OCI-LY7 (cell line): ENCODE measurements at regions not wholly inside any gene's neighbourhood (a gene's known extent, or its start where the extent isn't known, plus 50 kb on each side); places are given as distances from the start of the nearest gene placed in this dataset.

Experiments
- BruUV-seq: library from RNA; stranded (reverse); fragments of 400-500 nt; replicated peaks from 2 replicates; lab custom pipeline; 2021; lab: Mats Ljungman, UMichigan
- CTCF ChIA-PET: fragments of 300-600 bp; sonication (Branson Sonifier 250); formaldehyde crosslinking; loops from one replicate; lab custom pipeline; 2022; ENCODE audit warnings: antibody characterized with exemption; ENCODE audit not compliant: unreplicated experiment; lab: Charles Lee
- POLR2A ChIA-PET: fragments of 300-600 bp; sonication (Branson Sonifier 250); formaldehyde crosslinking; loops from one replicate; lab custom pipeline; 2022; ENCODE audit warnings: antibody characterized with exemption; lab: Charles Lee
- DNase-seq: peaks from one replicate; pipeline ENCODE4 v3.0.0-alpha.2; 2015; ENCODE audit warnings: low spot score
- H2AFZ ChIP-seq: fragments of 200-600 bp; sonication (generic), shearing (Covaris generic); 2 replicates; pipeline ENCODE4 v1.6.1; 2014; ENCODE audit warnings: mild to moderate bottlenecking, antibody characterized with exemption, low read length, moderate library complexity
- H3K27ac ChIP-seq: fragments of 200-600 bp; sonication (generic); 2 replicates; pipeline ENCODE4 v1.5.1; 2014; ENCODE audit warnings: mixed run types, low read depth, mild to moderate bottlenecking, moderate library complexity, low read length, inconsistent platforms; ENCODE audit not compliant: poor library complexity, severe bottlenecking
- H3K36me3 ChIP-seq: fragments of 200-600 bp; sonication (generic); 2 replicates; pipeline ENCODE4 v1.6.1; 2014; ENCODE audit warnings: mild to moderate bottlenecking, antibody characterized with exemption, low read length, moderate library complexity, mixed read lengths; ENCODE audit not compliant: insufficient read depth
- H3K4me1 ChIP-seq: fragments of 200-600 bp; sonication (generic); 2 replicates; pipeline ENCODE4 v1.5.1; 2014; ENCODE audit warnings: mild to moderate bottlenecking, low read length; ENCODE audit not compliant: insufficient read depth, poor library complexity, severe bottlenecking
- H3K4me2 ChIP-seq: fragments of 200-600 bp; sonication (generic); 2 replicates; pipeline ENCODE4 v1.6.1; 2014; ENCODE audit warnings: mild to moderate bottlenecking, low read length
- H3K4me3 ChIP-seq: fragments of 200-600 bp; sonication (generic); 2 replicates; pipeline ENCODE4 v1.5.1; 2014; ENCODE audit warnings: mild to moderate bottlenecking, low read depth, low read length; ENCODE audit not compliant: poor library complexity, severe bottlenecking
- H3K79me2 ChIP-seq: fragments of 200-600 bp; sonication (generic); 2 replicates; pipeline ENCODE4 v1.6.1; 2016; ENCODE audit warnings: low read depth, mild to moderate bottlenecking, low read length, moderate library complexity, mixed read lengths; ENCODE audit not compliant: insufficient read depth
- H3K9me2 ChIP-seq: fragments of 200-600 bp; sonication (generic); 2 replicates; pipeline ENCODE4 v1.6.1; 2016; ENCODE audit warnings: mild to moderate bottlenecking, low read length, mixed read lengths; ENCODE audit not compliant: insufficient read depth
- H3K9me3 ChIP-seq: fragments of 200-600 bp; sonication (generic); 2 replicates; pipeline ENCODE4 v1.6.1; 2014; ENCODE audit warnings: mild to moderate bottlenecking, mixed run types, low read length, mixed read lengths
- H4K20me1 ChIP-seq: fragments of 200-600 bp; sonication (generic); 2 replicates; pipeline ENCODE4 v1.6.1; 2014; ENCODE audit warnings: mild to moderate bottlenecking, antibody characterized with exemption, low read length, moderate library complexity, mixed read lengths; ENCODE audit not compliant: insufficient read depth
- EZH2phosphoT487 ChIP-seq: fragments of 200-600 bp; sonication (generic); IDR thresholded peaks from 2 replicates; pipeline ENCODE4 v1.6.1; 2018; ENCODE audit warnings: low read depth, borderline replicate concordance, mild to moderate bottlenecking, mixed run types, antibody characterized with exemption, low read length, moderate library complexity, mixed read lengths
- intact Hi-C: fragments of 100-400 bp; cut with micrococcal nuclease; formaldehyde crosslinking; loops from one replicate; pipeline ENCODE4 v1.10.0; 2022; ENCODE audit not compliant: unreplicated experiment
- TF ChIP-seq, protein P1 (sequence below): fragments of 200-600 bp; sonication (generic); conservative IDR thresholded peaks from 2 replicates; pipeline ENCODE4 v1.5.1; 2014; ENCODE audit warnings: mild to moderate bottlenecking, antibody characterized with exemption, low read length, moderate library complexity, mixed read lengths

DNA sequence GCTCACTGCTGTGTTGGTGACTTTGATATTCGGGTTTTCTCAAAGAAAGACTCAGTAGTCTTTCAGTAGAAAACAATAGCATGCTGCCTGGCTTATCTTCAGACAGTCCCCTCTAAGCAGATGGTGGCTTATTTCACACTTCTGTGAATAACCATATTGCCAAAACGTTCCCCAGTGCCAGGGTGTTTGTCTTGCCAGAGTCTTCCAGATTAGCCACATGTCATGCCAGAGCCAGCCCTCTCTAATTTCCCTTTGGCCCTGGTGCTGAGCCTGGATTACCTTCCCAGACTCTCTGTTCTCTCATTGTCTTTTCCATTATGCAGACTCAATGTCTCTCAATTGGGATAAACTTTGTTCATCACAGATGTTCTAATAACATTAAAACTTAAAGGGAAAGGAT lies 488.0 kb upstream of the ATXN8OS start:
- H3K79me2 ChIP-seq = no peaks in the 10 kb centered on the region
- H3K9me3 ChIP-seq = no peaks in the 10 kb centered on the region
- BruUV-seq = no TSS peak
- CTCF ChIA-PET = no interaction called here
- DNase-seq = no peak
- H2AFZ ChIP-seq = no peak overlapping the region
- H3K9me2 ChIP-seq = no peaks in the 10 kb centered on the region
- no peak overlapping the region for H3K4me2 ChIP-seq
- TF ChIP-seq, protein P1, sequence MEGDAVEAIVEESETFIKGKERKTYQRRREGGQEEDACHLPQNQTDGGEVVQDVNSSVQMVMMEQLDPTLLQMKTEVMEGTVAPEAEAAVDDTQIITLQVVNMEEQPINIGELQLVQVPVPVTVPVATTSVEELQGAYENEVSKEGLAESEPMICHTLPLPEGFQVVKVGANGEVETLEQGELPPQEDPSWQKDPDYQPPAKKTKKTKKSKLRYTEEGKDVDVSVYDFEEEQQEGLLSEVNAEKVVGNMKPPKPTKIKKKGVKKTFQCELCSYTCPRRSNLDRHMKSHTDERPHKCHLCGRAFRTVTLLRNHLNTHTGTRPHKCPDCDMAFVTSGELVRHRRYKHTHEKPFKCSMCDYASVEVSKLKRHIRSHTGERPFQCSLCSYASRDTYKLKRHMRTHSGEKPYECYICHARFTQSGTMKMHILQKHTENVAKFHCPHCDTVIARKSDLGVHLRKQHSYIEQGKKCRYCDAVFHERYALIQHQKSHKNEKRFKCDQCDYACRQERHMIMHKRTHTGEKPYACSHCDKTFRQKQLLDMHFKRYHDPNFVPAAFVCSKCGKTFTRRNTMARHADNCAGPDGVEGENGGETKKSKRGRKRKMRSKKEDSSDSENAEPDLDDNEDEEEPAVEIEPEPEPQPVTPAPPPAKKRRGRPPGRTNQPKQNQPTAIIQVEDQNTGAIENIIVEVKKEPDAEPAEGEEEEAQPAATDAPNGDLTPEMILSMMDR = no peak
- no peak for TF ChIP-seq EZH2phosphoT487
- H3K36me3 ChIP-seq = no peaks in the 10 kb centered on the region
- intact Hi-C loops = no loop called here
- H3K4me3 ChIP-seq = no peak overlapping the region
- no peaks in the 10 kb centered on the region for H4K20me1 ChIP-seq
- H3K27ac ChIP-seq = no peak overlapping the region
- no peaks in the 10 kb centered on the region for H3K4me1 ChIP-seq
- POLR2A ChIA-PET = no interaction called here

DNA sequence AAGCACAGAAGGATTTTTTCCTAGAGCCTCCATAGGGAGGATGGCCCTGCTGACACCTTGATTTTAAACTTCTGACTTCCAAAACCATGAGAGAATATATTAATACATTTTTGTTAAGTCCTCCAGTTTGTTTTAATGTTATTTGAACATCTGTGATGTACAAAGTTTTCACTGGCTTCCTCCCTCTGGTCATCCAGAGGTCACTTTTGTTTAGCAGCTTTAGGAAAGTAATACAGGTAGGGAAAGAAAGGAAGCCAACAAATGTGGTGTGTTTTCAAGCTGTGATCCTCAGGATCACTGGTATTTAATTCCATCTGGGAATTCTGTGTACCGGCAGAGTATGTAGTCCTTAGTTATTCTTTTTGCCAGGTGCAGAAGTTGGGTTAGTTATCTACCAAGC lies 488.8 kb upstream of the ATXN8OS start:
- Histone ChIP-seq H3K4me1 (no peaks in the 10 kb centered on the region), H4K20me1 (no peaks in the 10 kb centered on the region), H3K9me2 (no peaks in the 10 kb centered on the region), H2AFZ (no peak overlapping the region), H3K36me3 (no peaks in the 10 kb centered on the region), H3K4me2 (no peak overlapping the region), H3K9me3 (no peaks in the 10 kb centered on the region), H3K4me3 (no peak overlapping the region), H3K27ac (no peak overlapping the region), H3K79me2 (no peaks in the 10 kb centered on the region)
- no peak for DNase-seq
- intact Hi-C loops = no loop called here
- no TSS peak for BruUV-seq
- POLR2A ChIA-PET = no interaction called here
- CTCF ChIA-PET = no interaction called here
- no peak for TF ChIP-seq EZH2phosphoT487
- TF ChIP-seq, protein P1 = no peak

DNA sequence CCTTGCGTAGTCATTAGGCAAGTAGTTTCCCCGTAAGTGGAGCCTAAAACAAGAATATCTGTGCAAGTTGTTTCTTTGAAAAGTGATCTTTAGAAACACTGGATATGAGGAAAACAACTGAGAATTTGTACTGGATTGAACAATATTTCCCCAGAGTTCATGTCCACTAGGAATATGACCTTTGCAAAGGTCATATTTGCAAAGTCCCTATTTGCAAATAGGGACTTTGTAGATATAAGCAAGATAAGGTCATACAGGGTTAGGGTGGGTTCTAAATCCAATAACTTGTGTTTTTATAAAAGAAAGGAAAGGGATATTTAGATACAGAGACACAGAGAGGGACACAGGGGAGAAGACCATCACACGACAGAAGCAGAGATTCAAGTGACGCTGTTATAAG lies 489.2 kb upstream of the ATXN8OS start:
- Histone ChIP-seq H3K4me3 (no peak overlapping the region), H3K4me1 (no peaks in the 10 kb centered on the region), H3K36me3 (no peaks in the 10 kb centered on the region), H4K20me1 (no peaks in the 10 kb centered on the region), H3K4me2 (no peak overlapping the region), H3K27ac (no peak overlapping the region), H2AFZ (no peak overlapping the region), H3K9me2 (no peaks in the 10 kb centered on the region), H3K9me3 (no peaks in the 10 kb centered on the region), H3K79me2 (no peaks in the 10 kb centered on the region)
- DNase-seq = no peak
- no peak for TF ChIP-seq EZH2phosphoT487
- TF ChIP-seq, protein P1 = no peak
- POLR2A ChIA-PET = interaction anchor here (1.0 kb wide), 1 partner anchor 12 kb away, joined by 3 read pairs; no protein-coding TSS in a partner anchor
- BruUV-seq = no TSS peak
- CTCF ChIA-PET = no interaction called here
- intact Hi-C loops = no loop called here
